ENCODE measurements at regions not wholly inside any gene's neighbourhood (a gene's known extent, or its start where the extent isn't known, plus 50 kb on each side); places are given as distances from the start of the nearest gene placed in this dataset.
A peak's percentile ranks its signal among the peaks of the same experiment; 100 is the strongest.

DNA sequence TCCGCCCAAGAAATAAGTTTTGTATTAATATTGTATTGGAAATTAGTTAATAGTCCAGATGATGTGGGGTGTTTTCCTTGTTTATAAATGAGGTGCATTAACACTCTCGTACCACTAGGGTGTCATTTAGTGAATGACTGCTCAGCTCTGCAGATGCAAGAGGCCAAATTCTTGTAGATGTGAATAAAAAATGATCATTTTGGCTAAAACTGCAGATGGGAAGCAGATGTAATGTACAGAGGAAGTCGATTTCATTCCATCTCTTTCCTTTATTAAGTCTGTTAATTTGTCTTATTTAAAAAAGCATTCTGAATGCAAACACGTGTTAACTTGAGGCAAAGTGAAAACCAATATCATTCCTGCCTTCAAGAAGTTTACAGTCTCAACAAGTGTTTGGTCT is 108.1 kb downstream of the DHX15 start:
- no peak overlapping the region for H3K4me3 ChIP-seq (replicated peaks in 1 of 3)
- DNase-seq: no peak
- TF ChIP-seq, protein P1, sequence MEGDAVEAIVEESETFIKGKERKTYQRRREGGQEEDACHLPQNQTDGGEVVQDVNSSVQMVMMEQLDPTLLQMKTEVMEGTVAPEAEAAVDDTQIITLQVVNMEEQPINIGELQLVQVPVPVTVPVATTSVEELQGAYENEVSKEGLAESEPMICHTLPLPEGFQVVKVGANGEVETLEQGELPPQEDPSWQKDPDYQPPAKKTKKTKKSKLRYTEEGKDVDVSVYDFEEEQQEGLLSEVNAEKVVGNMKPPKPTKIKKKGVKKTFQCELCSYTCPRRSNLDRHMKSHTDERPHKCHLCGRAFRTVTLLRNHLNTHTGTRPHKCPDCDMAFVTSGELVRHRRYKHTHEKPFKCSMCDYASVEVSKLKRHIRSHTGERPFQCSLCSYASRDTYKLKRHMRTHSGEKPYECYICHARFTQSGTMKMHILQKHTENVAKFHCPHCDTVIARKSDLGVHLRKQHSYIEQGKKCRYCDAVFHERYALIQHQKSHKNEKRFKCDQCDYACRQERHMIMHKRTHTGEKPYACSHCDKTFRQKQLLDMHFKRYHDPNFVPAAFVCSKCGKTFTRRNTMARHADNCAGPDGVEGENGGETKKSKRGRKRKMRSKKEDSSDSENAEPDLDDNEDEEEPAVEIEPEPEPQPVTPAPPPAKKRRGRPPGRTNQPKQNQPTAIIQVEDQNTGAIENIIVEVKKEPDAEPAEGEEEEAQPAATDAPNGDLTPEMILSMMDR (IDR thresholded peaks at IDR 0.05): peak; percentile 30 to 54 (median 46)
- no peak for TF ChIP-seq POLR2A (IDR thresholded peaks at IDR 0.05)
- WGBS, 2 donors: 52 to 59% methylated on average over 4 of the region's 4 CpGs
- peaks cover 0 to 11% of the 10 kb centered on the region in 2 donors for H3K4me1 ChIP-seq
- no peaks in the 10 kb centered on the region for H3K27me3 ChIP-seq
- no peak overlapping the region for H3K27ac ChIP-seq
- no peaks in the 10 kb centered on the region for H3K9me3 ChIP-seq
- H3K36me3 ChIP-seq: no peaks in the 10 kb centered on the region
- intact Hi-C loops (cut with DNase I): no loop called here

DNA sequence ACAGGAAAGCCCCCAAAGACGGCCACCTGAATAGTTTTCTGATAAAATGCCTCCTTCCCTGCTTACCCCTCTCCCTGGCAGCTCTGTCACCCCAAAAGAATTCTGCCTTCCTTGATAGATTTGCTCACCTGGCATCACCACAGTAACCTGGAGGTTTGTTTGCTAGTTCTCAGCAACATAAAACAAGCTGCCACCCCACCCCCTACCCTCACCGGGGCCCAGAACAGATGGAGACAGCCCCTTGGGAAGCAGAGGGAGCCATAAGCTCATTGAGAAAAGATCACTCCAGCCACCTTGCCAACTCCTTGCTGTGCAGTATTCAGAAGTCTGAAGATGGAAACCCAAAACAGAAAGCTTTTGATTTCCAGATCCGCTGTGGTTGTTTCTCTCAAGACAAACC is 108.6 kb downstream of the DHX15 start:
- no peaks in the 10 kb centered on the region for H3K36me3 ChIP-seq
- H3K9me3 ChIP-seq: no peaks in the 10 kb centered on the region
- TF ChIP-seq POLR2A (IDR thresholded peaks at IDR 0.05): no peak
- TF ChIP-seq, protein P1 (IDR thresholded peaks at IDR 0.05): no peak
- no peak overlapping the region for H3K4me3 ChIP-seq (replicated peaks in 1 of 3)
- H3K27ac ChIP-seq: no peak overlapping the region
- no peak for DNase-seq
- no peaks in the 10 kb centered on the region for H3K27me3 ChIP-seq
- intact Hi-C loops (cut with DNase I): no loop called here
- peaks cover 0 to 11% of the 10 kb centered on the region in 2 donors for H3K4me1 ChIP-seq
- WGBS, 2 donors: 68 to 84% methylated on average over 3 of the region's 3 CpGs

DNA sequence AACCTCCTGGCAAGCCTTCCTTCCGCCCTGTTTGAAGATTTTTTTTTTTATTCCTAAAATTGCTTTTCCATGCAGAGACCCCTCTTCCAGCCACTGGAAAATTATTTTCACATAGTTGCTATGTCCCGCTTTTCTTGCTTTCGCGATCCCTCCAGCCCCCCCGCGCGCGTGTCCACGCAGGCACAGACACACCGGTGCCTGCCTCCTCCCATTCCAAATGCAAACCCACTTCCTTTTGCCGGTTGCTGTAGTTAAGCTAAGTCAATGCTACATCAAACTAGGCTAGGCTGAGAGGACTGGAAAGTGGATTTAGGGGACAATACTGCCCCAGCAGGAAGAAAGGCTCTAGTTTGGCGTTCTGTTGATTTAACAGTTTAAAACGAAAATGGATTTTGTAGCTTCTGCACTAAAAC is 111.0 kb downstream of the DHX15 start:
- Histone ChIP-seq H3K27ac (peak overlapping the region; percentile 74 to 80 (median 77)), H3K4me1 (peaks cover 0 to 15% of the 10 kb centered on the region in 2 donors), H3K27me3 (no peaks in the 10 kb centered on the region), H3K9me3 (no peaks in the 10 kb centered on the region), H3K4me3 (replicated peaks in 1 of 3) (peak overlapping the region; percentile 28 to 55 (median 52)), H3K36me3 (no peaks in the 10 kb centered on the region)
- intact Hi-C loops (cut with DNase I): no loop called here
- WGBS, 2 donors: 0 to 2% methylated on average over 13 of the region's 13 CpGs
- DNase-seq: peak; percentile 53 to 63
- no peak for TF ChIP-seq POLR2A (IDR thresholded peaks at IDR 0.05)
- TF ChIP-seq, protein P1 (IDR thresholded peaks at IDR 0.05): peak in 1 of 6 experiments; percentile 7

DNA sequence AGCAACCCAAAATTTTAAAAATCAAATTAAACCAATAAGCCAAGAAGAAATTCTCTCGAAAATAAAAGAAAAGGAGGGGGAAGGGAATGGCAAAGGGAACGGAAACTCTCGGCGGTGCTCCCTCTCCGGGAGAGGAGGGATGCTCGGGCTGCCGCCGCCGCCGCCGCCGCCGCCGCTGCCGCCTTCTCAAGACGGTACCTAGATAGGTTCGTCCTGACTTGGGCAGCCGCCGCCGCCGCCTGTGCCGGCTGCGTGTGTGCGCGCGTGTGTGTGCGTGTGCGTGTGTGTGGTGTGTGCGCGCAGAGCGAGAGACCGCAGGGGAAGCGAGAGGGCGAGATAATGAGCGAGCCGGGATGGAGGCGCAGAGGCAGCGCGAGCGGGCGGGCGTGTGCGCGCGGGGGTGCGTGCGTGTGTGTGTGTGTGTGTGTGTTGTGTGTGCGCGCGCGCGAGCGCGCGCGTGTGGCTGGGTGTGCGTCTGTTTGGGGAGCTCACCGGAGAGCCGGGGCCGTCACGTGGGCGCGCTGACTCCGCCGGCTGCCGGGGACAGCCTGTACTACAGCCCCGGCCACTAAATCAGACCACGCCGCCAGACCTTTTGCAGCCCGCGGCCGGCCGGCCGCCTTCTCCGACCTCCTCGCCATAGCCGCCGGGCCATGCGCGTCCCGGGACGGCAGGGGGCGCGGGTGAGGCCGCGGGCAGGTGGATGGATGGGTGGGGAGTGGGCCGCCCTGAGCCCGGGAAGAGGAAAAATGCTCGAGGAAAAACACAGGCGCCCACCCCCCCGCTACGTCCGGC is 111.6 kb downstream of the DHX15 start:
- 0 to 1% methylated on average over 30 to 53 of the region's 93 CpGs for WGBS, 2 donors
- peaks cover 0 to 15% of the 10 kb centered on the region in 2 donors for H3K4me1 ChIP-seq
- DNase-seq: peak; percentile 91 to 92
- no peaks in the 10 kb centered on the region for H3K27me3 ChIP-seq
- H3K36me3 ChIP-seq: no peaks in the 10 kb centered on the region
- peak in 1 of 2 donors; percentile 76 for TF ChIP-seq POLR2A (IDR thresholded peaks at IDR 0.05)
- TF ChIP-seq, protein P1 (IDR thresholded peaks at IDR 0.05): peak; percentile 51 to 78 (median 60)
- intact Hi-C loops (cut with DNase I): no loop called here
- peak overlapping the region; percentile 28 to 55 (median 52) for H3K4me3 ChIP-seq (replicated peaks in 1 of 3)
- H3K27ac ChIP-seq: peak overlapping the region; percentile 74 to 80 (median 77)
- no peaks in the 10 kb centered on the region for H3K9me3 ChIP-seq

DNA sequence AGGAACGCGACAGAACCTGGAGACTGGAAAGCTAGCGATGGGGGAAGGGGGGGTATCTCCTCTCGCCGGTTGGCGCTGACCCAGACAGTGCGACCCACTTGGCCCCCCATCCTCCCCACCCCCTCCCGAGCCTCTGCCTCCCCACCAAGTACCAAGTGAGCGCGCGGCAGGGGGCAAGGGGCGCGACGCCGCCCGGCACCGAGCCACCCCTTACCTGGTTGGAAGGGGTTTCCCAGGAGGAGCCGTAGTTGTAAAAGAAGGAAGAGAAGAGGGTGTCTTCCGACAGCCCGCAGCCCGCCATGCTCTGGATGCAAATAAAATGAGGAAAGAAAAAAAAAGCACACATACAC is 112.2 kb downstream of the DHX15 start:
- Histone ChIP-seq H3K36me3 (no peaks in the 10 kb centered on the region), H3K27me3 (no peaks in the 10 kb centered on the region), H3K4me1 (peaks cover 0 to 15% of the 10 kb centered on the region in 2 donors), H3K27ac (peak overlapping the region; percentile 74 to 80 (median 77)), H3K4me3 (replicated peaks in 1 of 3) (peak overlapping the region; percentile 28 to 55 (median 52)), H3K9me3 (no peaks in the 10 kb centered on the region)
- TF ChIP-seq POLR2A (IDR thresholded peaks at IDR 0.05): no peak
- TF ChIP-seq, protein P1 (IDR thresholded peaks at IDR 0.05): no peak
- intact Hi-C loops (cut with DNase I): no loop called here
- no peak for DNase-seq
- WGBS, 2 donors: 0 to 1% methylated on average over 19 to 21 of the region's 21 CpGs
